ENCODE measurements at regions not wholly inside any gene's neighbourhood (a gene's known extent, or its start where the extent isn't known, plus 50 kb on each side); places are given as distances from the start of the nearest gene placed in this dataset.

DNA sequence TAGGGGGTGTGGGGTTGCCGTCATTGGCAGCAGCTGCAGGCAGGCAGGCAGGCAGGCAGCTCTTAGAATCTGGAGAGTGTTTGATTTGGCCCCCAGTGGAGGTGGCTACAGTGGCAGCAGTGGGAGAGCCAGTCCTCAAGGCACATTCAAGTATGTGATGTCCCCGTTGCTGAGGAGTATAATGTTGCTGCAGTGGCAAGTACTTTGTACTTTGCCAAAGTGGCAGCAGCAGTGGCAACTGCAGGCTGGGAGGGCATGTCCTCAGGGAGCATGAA is 147.1 kb downstream of the PAPOLA start:
- Mint-ChIP-seq H3K9me3 (ENCODE audit: insufficient read depth) (no peaks in the 10 kb centered on the region), H3K27ac (no peak overlapping the region), H3K4me3 (no peak overlapping the region), H3K4me1 (ENCODE audit: low read depth) (no peaks in the 10 kb centered on the region), H3K36me3 (ENCODE audit: low read depth) (no peaks in the 10 kb centered on the region), H3K27me3 (ENCODE audit: low read depth) (peaks cover 33% of the 10 kb centered on the region)
- ATAC-seq (no peak), DNase-seq (no peak)
- POLR2A ChIA-PET, result no interaction called here
- CTCF ChIA-PET, result no interaction called here

DNA sequence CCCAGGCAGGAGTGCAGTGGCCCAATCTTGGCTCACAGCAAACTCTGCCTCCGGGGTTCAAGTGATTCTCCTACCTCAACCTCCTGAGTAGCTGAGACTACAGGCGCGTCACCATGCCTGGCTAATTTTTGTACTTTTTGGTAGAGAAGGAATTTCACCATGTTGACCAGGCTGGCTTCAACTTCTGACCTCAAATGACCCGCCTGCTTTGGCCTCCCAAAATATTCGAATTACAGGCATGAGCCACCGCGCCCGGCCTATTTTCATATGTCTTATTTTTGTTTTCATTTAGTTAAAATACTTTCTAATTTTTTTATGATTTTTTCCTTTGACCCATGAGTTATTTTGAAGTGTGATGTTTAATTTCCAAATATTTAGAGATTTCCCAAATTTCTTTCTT is 143.6 kb upstream of the VRK1 start:
- no peak overlapping the region for H3K4me3 Mint-ChIP-seq
- CTCF ChIA-PET, result no interaction called here
- ATAC-seq (no peak), DNase-seq (no peak)
- peaks cover 24% of the 10 kb centered on the region for H3K27me3 Mint-ChIP-seq (ENCODE audit: low read depth)
- no peak overlapping the region for H3K27ac Mint-ChIP-seq
- no peaks in the 10 kb centered on the region for H3K4me1 Mint-ChIP-seq (ENCODE audit: low read depth)
- POLR2A ChIA-PET, result no interaction called here
- no peaks in the 10 kb centered on the region for H3K9me3 Mint-ChIP-seq (ENCODE audit: insufficient read depth)
- H3K36me3 Mint-ChIP-seq (ENCODE audit: low read depth), result no peaks in the 10 kb centered on the region

DNA sequence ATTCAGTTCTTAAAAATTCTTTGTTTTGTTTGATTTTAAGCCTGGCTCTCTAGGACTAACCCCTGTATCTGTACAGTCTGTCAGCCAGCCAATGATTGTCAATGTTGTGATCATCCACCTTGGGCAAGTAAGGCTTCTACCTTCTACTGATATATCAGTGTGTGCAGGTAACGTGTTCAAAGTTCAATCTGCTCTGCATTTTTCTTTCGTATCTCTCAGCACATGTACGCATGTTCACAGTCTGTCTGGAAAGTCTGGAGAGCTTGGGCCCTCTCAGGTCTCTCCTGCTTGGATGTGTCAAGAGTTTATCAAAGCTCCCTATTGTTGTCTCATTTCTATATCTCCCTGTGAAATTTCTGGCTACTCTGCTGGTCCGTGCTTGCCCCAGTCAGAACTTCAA is 138.6 kb upstream of the VRK1 start:
- H3K27me3 Mint-ChIP-seq (ENCODE audit: low read depth), result peaks cover 28% of the 10 kb centered on the region
- ATAC-seq (no peak), DNase-seq (no peak)
- no peak overlapping the region for H3K27ac Mint-ChIP-seq
- no peaks in the 10 kb centered on the region for H3K36me3 Mint-ChIP-seq (ENCODE audit: low read depth)
- ChIA-PET CTCF (no interaction called here), POLR2A (no interaction called here)
- H3K4me3 Mint-ChIP-seq, result no peak overlapping the region
- H3K9me3 Mint-ChIP-seq (ENCODE audit: insufficient read depth), result no peaks in the 10 kb centered on the region
- H3K4me1 Mint-ChIP-seq (ENCODE audit: low read depth), result no peaks in the 10 kb centered on the region

DNA sequence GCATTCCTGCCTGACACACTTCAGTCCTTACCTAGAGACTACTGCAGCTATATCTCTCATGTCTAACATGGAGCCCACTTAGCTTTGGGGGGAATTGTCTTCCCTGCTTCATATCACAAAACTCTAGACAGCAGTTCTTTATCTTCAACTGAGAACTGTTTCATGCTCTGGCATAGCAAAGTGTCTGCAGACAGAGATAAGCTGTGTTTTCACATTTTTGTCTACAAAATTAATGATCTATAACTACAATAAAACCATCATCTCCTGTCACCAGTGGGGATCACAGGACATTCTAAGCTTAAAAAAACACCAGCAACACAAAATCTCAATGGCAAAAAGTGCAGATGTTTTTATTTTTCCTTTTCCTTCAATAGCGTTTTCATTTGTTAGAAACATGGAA is 137.1 kb upstream of the VRK1 start:
- Mint-ChIP-seq H3K4me3 (no peak overlapping the region), H3K27ac (no peak overlapping the region)
- no peak for ATAC-seq

DNA sequence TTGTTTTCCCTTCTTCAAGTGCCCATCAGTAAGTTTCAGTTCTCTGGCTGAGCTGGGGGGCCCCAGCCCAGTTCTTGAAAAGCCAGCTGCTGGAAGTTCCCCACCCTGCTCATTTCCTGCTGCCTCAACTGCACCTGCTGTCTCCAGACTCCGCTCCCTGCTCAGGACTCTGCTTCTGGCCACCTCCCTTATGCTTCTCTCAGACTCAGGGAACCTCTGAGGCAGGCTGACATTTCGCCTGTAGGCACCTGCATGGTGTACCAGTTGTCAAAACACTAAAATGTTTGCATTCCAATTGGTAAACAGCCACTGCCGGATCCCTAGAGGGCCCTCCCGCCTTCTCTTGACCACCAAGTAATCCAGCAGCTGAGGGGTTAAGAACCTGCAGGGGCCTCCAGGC is 136.5 kb upstream of the VRK1 start:
- Mint-ChIP-seq H3K4me1 (ENCODE audit: low read depth) (no peaks in the 10 kb centered on the region), H3K27me3 (ENCODE audit: low read depth) (peaks cover 34% of the 10 kb centered on the region), H3K27ac (no peak overlapping the region), H3K9me3 (ENCODE audit: insufficient read depth) (no peaks in the 10 kb centered on the region), H3K36me3 (ENCODE audit: low read depth) (no peaks in the 10 kb centered on the region), H3K4me3 (no peak overlapping the region)
- ATAC-seq (no peak), DNase-seq (no peak)
- CTCF ChIA-PET, result no interaction called here
- POLR2A ChIA-PET, result no interaction called here

More for the DNA sequence above, 137.1 kb upstream of the VRK1 start:
- Mint-ChIP-seq H3K4me1 (ENCODE audit: low read depth) (no peaks in the 10 kb centered on the region), H3K27me3 (ENCODE audit: low read depth) (peaks cover 33% of the 10 kb centered on the region), H3K9me3 (ENCODE audit: insufficient read depth) (no peaks in the 10 kb centered on the region), H3K36me3 (ENCODE audit: low read depth) (no peaks in the 10 kb centered on the region)
- ChIA-PET POLR2A (no interaction called here), CTCF (no interaction called here)
- no peak for DNase-seq

DNA sequence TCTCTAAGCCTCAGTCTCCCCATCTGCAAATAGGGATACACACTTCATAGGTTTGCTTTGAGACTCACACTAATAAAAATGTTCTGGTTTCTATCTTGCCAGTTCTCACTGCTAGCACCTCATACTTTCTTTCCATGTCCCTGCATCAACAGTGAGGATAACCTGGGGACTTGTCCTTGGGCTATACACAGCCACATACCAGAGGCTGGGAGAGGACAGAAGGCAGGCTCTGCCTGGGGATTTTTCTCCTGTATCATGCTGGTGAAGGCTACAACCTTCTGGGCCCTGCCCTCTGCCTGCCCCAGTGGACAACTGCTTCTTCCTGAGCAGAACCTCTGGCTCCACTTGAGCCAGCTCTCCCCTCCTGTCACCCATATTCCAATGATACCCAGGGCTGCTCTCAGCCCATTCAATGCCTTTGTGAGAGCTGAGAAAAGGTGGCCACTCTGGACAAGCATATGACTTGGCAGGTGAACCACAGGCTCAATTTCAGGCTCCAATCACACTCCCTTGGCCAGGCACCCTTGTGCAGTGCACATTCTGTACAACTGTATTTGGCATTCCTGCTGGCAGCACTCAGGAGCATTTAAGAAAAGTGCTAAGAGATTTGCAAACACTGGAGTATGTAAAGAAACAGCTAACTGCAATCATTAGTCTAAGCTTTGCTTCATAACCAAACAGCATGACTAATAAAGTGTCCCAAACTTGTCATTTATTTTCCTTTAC is 135.8 kb upstream of the VRK1 start:
- no peak for ATAC-seq

DNA sequence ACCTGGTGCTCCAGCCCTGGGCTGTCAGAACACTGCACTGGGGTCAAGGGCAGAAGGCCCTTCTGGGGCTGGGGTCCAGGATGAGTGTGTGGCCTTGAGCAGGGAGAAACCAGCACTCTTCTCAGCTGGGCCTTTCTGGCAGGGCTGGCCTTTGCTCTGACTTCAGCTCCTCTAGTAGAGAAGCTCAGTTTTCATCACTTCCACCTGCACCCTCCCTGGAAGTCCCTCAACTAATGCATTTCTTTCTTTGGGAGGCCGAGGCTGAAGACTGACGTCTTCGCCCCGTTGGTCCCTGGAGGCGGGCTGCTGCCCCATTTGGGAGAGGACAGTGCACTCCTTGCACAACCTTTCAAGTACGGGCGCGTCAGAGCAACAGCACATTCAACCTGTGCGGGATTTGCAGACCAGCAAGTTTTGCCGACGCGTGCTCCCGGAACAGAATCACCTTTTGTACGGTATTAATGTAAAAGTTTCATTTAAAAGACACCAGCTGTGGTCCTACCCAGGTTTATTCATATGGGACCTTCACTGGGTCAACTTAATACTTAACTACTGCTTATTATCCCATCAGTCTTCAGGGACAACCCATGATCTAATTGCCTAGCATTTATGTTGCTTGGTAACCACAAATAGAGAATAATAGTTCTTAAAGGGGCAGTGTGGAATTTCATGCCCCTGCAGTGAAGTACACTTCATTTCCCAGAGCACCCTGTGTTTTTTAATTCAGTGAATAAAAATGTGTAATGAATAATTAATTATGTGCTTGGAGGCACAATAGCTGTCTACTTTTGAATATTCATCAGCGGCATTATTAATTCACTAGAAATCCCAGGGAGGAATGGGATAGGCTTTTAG is 134.8 kb upstream of the VRK1 start:
- no peaks in the 10 kb centered on the region for H3K36me3 Mint-ChIP-seq (ENCODE audit: low read depth)
- DNase-seq, result no peak
- ATAC-seq, result no peak
- H3K27me3 Mint-ChIP-seq (ENCODE audit: low read depth), result peaks cover 28% of the 10 kb centered on the region
- no peak overlapping the region for H3K27ac Mint-ChIP-seq
- no peaks in the 10 kb centered on the region for H3K9me3 Mint-ChIP-seq (ENCODE audit: insufficient read depth)
- H3K4me3 Mint-ChIP-seq, result no peak overlapping the region
- POLR2A ChIA-PET, result no interaction called here
- no peaks in the 10 kb centered on the region for H3K4me1 Mint-ChIP-seq (ENCODE audit: low read depth)
- CTCF ChIA-PET, result no interaction called here

More for the DNA sequence above, 135.8 kb upstream of the VRK1 start:
- Mint-ChIP-seq H3K27me3 (ENCODE audit: low read depth) (peaks cover 35% of the 10 kb centered on the region), H3K36me3 (ENCODE audit: low read depth) (no peaks in the 10 kb centered on the region), H3K4me3 (no peak overlapping the region), H3K4me1 (ENCODE audit: low read depth) (no peaks in the 10 kb centered on the region), H3K9me3 (ENCODE audit: insufficient read depth) (no peaks in the 10 kb centered on the region), H3K27ac (no peak overlapping the region)
- CTCF ChIA-PET, result no interaction called here
- POLR2A ChIA-PET, result no interaction called here
- no peak for DNase-seq

DNA sequence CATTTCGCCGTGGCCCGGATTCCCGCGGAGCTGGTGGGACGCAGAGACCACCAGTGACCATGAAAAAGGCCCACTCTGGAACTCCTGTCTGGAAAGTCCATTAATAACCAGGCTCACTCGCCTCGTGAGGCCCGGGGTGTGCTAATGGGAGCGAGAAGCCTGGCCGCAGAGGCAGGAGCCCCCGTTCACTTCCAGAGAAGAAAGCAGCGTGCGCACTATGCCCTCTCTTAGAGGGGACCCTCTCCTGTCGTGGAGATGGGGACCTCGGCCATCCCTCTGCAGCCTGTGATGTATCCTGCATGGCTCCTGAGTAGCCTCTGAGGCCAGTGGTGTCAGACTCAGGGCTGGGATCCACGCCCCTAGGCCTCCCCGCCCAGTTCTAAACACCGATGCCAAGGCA is 134.1 kb upstream of the VRK1 start:
- H3K9me3 Mint-ChIP-seq (ENCODE audit: insufficient read depth), result no peaks in the 10 kb centered on the region
- ATAC-seq, result no peak
- no peak for DNase-seq
- no peaks in the 10 kb centered on the region for H3K4me1 Mint-ChIP-seq (ENCODE audit: low read depth)
- ChIA-PET CTCF (no interaction called here), POLR2A (no interaction called here)
- peaks cover 28% of the 10 kb centered on the region for H3K27me3 Mint-ChIP-seq (ENCODE audit: low read depth)
- H3K4me3 Mint-ChIP-seq, result no peak overlapping the region
- H3K27ac Mint-ChIP-seq, result no peak overlapping the region
- H3K36me3 Mint-ChIP-seq (ENCODE audit: low read depth), result no peaks in the 10 kb centered on the region

DNA sequence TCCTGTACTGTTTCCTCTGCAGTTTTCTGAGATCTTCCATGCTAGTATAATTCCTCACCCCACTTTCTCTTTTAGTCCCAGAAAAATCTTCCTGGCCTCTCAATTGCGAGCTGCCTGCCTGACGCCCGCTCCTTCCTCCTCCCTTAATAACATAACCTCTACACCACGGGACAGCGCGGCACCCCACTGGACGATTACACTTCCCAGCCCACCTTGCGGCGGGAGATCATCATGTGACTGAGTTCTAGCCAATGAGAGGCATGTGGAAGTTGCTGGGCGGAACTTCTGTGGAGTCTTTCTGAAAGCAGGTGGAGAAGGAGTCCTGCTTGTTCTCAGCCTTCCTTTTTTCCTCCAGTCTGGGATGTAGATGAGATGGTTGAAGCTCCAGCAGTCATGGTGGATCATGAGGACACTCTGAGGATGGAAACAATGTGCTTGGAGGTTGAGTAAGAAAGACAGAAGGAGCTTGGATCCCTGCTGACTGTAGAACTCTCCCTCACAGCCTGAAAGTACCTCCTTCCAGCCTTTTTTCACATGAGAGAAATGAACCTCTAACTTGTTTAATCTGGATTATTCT is 133.6 kb upstream of the VRK1 start:
- Mint-ChIP-seq H3K9me3 (ENCODE audit: insufficient read depth) (no peaks in the 10 kb centered on the region), H3K36me3 (ENCODE audit: low read depth) (no peaks in the 10 kb centered on the region), H3K27me3 (ENCODE audit: low read depth) (peaks cover 30% of the 10 kb centered on the region), H3K4me3 (no peak overlapping the region), H3K27ac (no peak overlapping the region), H3K4me1 (ENCODE audit: low read depth) (no peaks in the 10 kb centered on the region)
- ChIA-PET CTCF (no interaction called here), POLR2A (no interaction called here)
- ATAC-seq (no peak), DNase-seq (no peak)

DNA sequence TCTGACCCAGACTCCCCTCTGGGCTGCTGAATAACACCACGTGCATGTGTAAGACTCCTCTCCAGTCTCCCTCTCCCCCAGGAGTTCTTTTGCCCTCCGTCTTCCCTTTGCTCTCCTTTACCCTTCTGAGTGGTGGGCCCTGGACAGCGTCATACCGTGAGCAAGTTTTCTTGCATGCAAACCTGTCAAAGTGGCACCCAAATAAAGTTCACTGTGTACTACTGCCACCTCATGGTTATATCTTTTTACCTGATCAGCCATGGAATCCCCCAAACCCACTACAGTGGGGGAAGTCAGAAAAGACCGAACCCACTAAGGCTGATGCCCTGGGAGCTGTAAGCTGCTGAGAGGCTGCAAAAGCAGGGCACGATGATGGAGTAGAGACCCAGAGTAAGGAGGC is 131.1 kb upstream of the VRK1 start:
- H3K36me3 Mint-ChIP-seq (ENCODE audit: low read depth), result no peaks in the 10 kb centered on the region
- DNase-seq, result no peak
- POLR2A ChIA-PET, result no interaction called here

DNA sequence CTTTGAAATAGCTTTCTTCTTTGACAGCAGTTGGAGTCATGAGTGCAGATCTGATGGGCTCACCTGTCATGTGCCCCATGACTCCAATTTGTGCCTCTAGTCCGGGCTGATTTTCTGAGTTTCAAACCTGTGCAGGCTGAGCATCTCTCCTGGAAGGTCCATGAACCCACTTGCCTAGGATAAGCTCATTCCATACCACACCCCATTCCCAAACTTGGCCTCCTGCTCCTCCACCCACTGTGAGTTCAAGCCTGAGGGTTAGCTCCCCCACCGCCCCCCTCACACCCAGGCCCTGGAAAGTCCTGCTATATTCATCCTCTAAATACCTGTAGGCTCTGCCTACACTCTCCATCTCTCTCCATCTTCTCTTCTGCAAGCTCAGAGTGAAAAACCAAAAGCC is 126.8 kb upstream of the VRK1 start:
- no peak overlapping the region for H3K4me3 Mint-ChIP-seq
- no peaks in the 10 kb centered on the region for H3K9me3 Mint-ChIP-seq (ENCODE audit: insufficient read depth)
- H3K27ac Mint-ChIP-seq, result no peak overlapping the region
- no peak for DNase-seq
- CTCF ChIA-PET, result interaction anchor here (1.2 kb wide), 1 partner anchor 11 kb away, joined by 3 read pairs; no protein-coding TSS in a partner anchor
- peaks cover 15% of the 10 kb centered on the region for H3K27me3 Mint-ChIP-seq (ENCODE audit: low read depth)
- POLR2A ChIA-PET, result no interaction called here
- H3K4me1 Mint-ChIP-seq (ENCODE audit: low read depth), result no peaks in the 10 kb centered on the region
- H3K36me3 Mint-ChIP-seq (ENCODE audit: low read depth), result no peaks in the 10 kb centered on the region
- no peak for ATAC-seq

More for the DNA sequence above, 131.1 kb upstream of the VRK1 start:
- Mint-ChIP-seq H3K4me1 (ENCODE audit: low read depth) (no peaks in the 10 kb centered on the region), H3K27me3 (ENCODE audit: low read depth) (peaks cover 23% of the 10 kb centered on the region), H3K9me3 (ENCODE audit: insufficient read depth) (no peaks in the 10 kb centered on the region), H3K27ac (no peak overlapping the region), H3K4me3 (no peak overlapping the region)
- no peak for ATAC-seq
- CTCF ChIA-PET, result no interaction called here

DNA sequence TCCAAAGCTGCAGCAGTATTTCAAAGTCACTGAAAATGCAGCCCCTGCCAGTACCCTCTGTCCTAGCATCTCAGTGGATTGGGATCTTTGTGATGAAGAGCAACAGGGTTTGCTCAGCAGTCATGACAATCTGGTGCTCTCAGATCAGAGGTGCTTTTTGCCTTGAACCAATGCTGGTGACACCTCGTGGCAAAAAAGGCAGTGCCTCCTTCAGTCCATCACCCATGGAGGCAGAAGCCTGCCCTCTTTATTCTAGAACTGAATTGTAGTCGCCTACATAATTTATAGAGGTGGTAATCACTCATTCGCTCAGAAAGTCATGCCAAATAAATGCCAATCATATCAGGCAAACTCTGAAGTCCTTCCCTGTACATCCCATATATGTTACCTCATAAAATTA is 126.0 kb upstream of the VRK1 start:
- no peaks in the 10 kb centered on the region for H3K4me1 Mint-ChIP-seq (ENCODE audit: low read depth)
- no peak overlapping the region for H3K27ac Mint-ChIP-seq
- CTCF ChIA-PET, result no interaction called here
- DNase-seq, result no peak
- ATAC-seq, result no peak
- H3K9me3 Mint-ChIP-seq (ENCODE audit: insufficient read depth), result no peaks in the 10 kb centered on the region
- POLR2A ChIA-PET, result no interaction called here
- no peak overlapping the region for H3K4me3 Mint-ChIP-seq
- peaks cover 14% of the 10 kb centered on the region for H3K27me3 Mint-ChIP-seq (ENCODE audit: low read depth)
- no peaks in the 10 kb centered on the region for H3K36me3 Mint-ChIP-seq (ENCODE audit: low read depth)
